Type B pancreatic cell (in vitro differentiated cells): ENCODE measurements at regions not wholly inside any gene's neighbourhood (a gene's known extent, or its start where the extent isn't known, plus 50 kb on each side); places are given as distances from the start of the nearest gene placed in this dataset.
"Not testable (repeated sequence)": the region's sequence is repeated elsewhere in the genome, so short reads cannot be mapped to it uniquely, and the experiment has no call there.

ENCODE experiments used
- DNase-seq: peaks from one replicate; pipeline ENCODE4 v3.0.0; 2021; ENCODE audit warnings: mixed read lengths; ENCODE audit not compliant: unreplicated experiment; ENCODE audit errors: extremely low spot score
- H3K27ac Mint-ChIP-seq: 2 replicates; pipeline ENCODE4 v1.8.0; 2021; ENCODE audit warnings: mild to moderate bottlenecking, mixed read lengths
- H3K27me3 Mint-ChIP-seq: 2 replicates; pipeline ENCODE4 v1.8.0; 2021; ENCODE audit warnings: mixed read lengths
- H3K36me3 Mint-ChIP-seq: 2 replicates; pipeline ENCODE4 v1.8.0; 2021; ENCODE audit warnings: mixed read lengths
- H3K4me1 Mint-ChIP-seq: one replicate; pipeline ENCODE4 v1.8.0; 2021; ENCODE audit warnings: mixed read lengths; ENCODE audit not compliant: unreplicated experiment
- H3K4me3 Mint-ChIP-seq: 2 replicates; pipeline ENCODE4 v1.8.0; 2021; ENCODE audit warnings: mild to moderate bottlenecking, mixed read lengths
- H3K9me3 Mint-ChIP-seq: 2 replicates; pipeline ENCODE4 v1.8.0; 2021; ENCODE audit warnings: mixed read lengths
- CTCF ChIP-seq: fragments of 200-600 bp; sonication (generic); conservative IDR thresholded peaks from 2 replicates; pipeline ENCODE4 v1.5.0; 2021; ENCODE audit warnings: antibody characterized with exemption, mild to moderate bottlenecking

GRCh38 chr15:95635666-95636065 is 694.8 kb upstream of the NR2F2 start:
- Mint-ChIP-seq H3K27me3 (no peaks in the 10 kb centered on the region), H3K27ac (no peak overlapping the region), H3K4me3 (no peak overlapping the region), H3K4me1 (peaks cover 4% of the 10 kb centered on the region), H3K9me3 (peaks cover 5% of the 10 kb centered on the region), H3K36me3 (no peaks in the 10 kb centered on the region)
- DNase-seq, result no peak
- TF ChIP-seq CTCF, result no peak

- TF ChIP-seq CTCF, result no peak
Measured at GRCh38 chr15:95636107-95636506, 694.4 kb upstream of the NR2F2 start.

GRCh38 chr15:95637234-95637633 is 693.3 kb upstream of the NR2F2 start:
- H3K27ac Mint-ChIP-seq, H3K27me3 Mint-ChIP-seq, H3K4me3 Mint-ChIP-seq, H3K9me3 Mint-ChIP-seq, H3K36me3 Mint-ChIP-seq, H3K4me1 Mint-ChIP-seq, DNase-seq: not testable (repeated sequence)

More at GRCh38 chr15:95636107-95636506, 694.4 kb upstream of the NR2F2 start:
- no peak for DNase-seq
- Mint-ChIP-seq H3K27ac (no peak overlapping the region), H3K4me1 (peaks cover 4% of the 10 kb centered on the region), H3K36me3 (no peaks in the 10 kb centered on the region), H3K27me3 (no peaks in the 10 kb centered on the region), H3K9me3 (peaks cover 8% of the 10 kb centered on the region), H3K4me3 (no peak overlapping the region)

GRCh38 chr15:95639208-95639607 is 691.3 kb upstream of the NR2F2 start:
- Mint-ChIP-seq H3K27ac (no peak overlapping the region), H3K9me3 (peaks cover 5% of the 10 kb centered on the region), H3K4me1 (peaks cover 4% of the 10 kb centered on the region), H3K36me3 (no peaks in the 10 kb centered on the region), H3K4me3 (no peak overlapping the region), H3K27me3 (no peaks in the 10 kb centered on the region)
- DNase-seq, result no peak
- TF ChIP-seq CTCF, result no peak

- H3K36me3 Mint-ChIP-seq, result no peaks in the 10 kb centered on the region
- no peak overlapping the region for H3K27ac Mint-ChIP-seq
- no peak overlapping the region for H3K4me3 Mint-ChIP-seq
- no peaks in the 10 kb centered on the region for H3K27me3 Mint-ChIP-seq
- no peak for TF ChIP-seq CTCF
- DNase-seq, result no peak
- H3K4me1 Mint-ChIP-seq, result peaks cover 6% of the 10 kb centered on the region
- peaks cover 11% of the 10 kb centered on the region for H3K9me3 Mint-ChIP-seq
Measured at GRCh38 chr15:95644100-95644875, 686.2 kb upstream of the NR2F2 start.

- DNase-seq, result no peak
- Mint-ChIP-seq H3K27me3 (no peaks in the 10 kb centered on the region), H3K27ac (no peak overlapping the region), H3K36me3 (no peaks in the 10 kb centered on the region), H3K9me3 (peaks cover 11% of the 10 kb centered on the region), H3K4me3 (no peak overlapping the region), H3K4me1 (peaks cover 6% of the 10 kb centered on the region)
- TF ChIP-seq CTCF, result no peak
Measured at GRCh38 chr15:95645791-95646338, 684.6 kb upstream of the NR2F2 start.
